Dermis blood vessel endothelial cell (primary cell): ENCODE measurements at regions not wholly inside any gene's neighbourhood (a gene's known extent, or its start where the extent isn't known, plus 50 kb on each side); places are given as distances from the start of the nearest gene placed in this dataset.

Experiments
- DNase-seq: peaks from one replicate; pipeline ENCODE4 v3.0.0; 2010

GRCh38 chr16:62950351-62950750, 914.1 kb upstream of the CDH8 start:
- no peak for DNase-seq

GRCh38 chr16:62940569-62940968, 904.3 kb upstream of the CDH8 start:
- DNase-seq, result no peak

DNA sequence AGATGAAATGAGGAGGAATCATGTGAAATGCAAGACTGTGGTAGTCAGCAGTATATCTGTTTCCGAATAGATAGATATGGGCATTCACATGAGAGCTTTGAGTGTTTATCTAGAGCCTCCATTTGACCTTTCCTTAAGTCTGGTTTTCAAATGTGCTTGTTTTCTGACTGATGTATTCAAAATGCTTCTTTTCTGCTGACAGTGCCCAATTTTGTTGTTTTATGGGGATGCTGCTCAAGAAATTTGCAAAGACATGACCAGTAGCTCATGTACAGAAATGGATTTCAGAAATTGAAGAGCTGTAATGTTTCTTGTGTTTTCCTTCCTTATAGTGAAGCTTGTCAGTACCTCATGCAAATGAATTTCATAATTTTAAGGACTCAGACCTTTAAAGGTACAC, 903.4 kb upstream of the CDH8 start:
- DNase-seq, result no peak

- DNase-seq, result no peak
Measured at GRCh38 chr16:62933929-62934328, 897.7 kb upstream of the CDH8 start.

DNA sequence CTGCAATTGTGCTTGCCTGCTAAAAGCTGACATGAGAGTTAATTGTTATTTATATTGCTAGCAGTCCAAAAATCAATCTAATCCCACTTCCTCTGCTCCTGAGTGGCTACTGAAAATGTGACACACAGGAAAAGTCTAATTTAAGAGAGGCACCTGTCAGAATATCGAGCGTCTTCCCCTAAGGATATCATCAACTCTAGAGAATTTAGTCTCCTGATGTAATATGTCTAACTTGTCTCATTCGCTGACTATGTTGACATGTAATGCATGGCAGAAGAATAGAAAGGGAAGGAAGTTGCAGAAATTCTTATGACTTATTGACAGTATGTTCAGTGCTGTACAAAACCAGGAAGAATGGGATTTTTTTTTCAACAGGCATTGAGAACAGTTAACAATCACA, 893.4 kb upstream of the CDH8 start:
- no peak for DNase-seq

GRCh38 chr16:62927122-62927521, 890.9 kb upstream of the CDH8 start:
- no peak for DNase-seq

- DNase-seq, result no peak
Measured at GRCh38 chr16:62926121-62926801, 890.0 kb upstream of the CDH8 start.

GRCh38 chr16:62921904-62922303, 885.7 kb upstream of the CDH8 start:
- no peak for DNase-seq

DNA sequence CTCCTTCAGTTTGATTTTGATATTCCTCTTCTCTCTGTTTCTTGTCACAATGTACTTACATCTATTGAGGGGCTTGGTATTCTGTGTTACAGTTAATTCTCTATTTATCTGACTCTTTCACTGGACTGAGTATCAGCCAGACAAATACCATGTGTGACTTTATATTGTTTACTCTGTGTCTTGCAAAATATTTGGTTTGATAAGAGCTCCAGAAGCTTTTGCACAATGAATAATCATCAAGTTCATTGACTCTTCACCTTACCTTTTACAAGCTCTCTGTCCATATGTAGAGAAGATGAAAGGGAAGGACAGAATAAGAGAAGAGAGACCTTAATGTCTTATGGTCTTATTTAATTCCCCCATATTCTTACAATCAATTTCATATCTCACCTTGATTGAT, 877.7 kb upstream of the CDH8 start:
- DNase-seq, result no peak

- no peak for DNase-seq
Measured at GRCh38 chr16:62913333-62913732, 877.1 kb upstream of the CDH8 start.

DNA sequence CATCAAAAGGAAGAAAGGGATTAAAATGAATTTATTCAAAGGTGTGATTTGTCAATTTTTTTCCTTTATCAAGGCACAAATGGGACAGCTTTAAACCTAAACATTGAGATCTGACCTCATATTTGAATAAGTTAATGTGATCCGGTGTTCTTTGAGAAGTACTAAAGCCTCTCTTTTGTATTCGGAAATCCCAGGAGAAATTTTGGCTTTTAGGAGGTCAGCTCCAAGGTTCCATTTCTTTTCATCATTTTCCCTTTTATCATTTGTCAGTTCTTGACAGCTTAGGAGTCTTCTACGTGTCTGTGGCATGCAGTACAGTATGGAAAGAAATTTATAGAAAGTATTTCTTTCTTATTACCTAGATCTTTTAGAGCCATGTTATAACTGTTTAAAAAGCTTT, 873.4 kb upstream of the CDH8 start:
- no peak for DNase-seq

DNA sequence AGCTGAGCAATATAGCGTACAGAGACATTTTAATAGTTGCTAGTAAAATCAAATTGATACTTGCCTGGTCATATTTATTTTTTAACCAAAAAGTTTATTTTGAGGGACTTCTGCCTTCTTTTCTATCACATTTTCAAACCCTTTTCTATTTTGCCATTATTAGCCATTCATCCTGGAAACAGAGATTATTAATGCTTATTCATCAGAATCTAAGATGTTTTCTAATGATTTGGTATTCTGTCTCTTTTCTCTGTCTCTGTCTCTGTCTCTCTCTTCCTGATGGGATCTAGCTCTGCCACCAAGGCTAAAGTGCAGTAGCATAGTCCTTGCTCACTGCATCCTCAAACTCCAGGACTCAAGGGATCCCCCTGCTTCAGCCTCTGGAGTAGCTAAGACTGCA, 871.3 kb upstream of the CDH8 start:
- no peak for DNase-seq

GRCh38 chr16:62903961-62904502, 867.8 kb upstream of the CDH8 start:
- no peak for DNase-seq

DNA sequence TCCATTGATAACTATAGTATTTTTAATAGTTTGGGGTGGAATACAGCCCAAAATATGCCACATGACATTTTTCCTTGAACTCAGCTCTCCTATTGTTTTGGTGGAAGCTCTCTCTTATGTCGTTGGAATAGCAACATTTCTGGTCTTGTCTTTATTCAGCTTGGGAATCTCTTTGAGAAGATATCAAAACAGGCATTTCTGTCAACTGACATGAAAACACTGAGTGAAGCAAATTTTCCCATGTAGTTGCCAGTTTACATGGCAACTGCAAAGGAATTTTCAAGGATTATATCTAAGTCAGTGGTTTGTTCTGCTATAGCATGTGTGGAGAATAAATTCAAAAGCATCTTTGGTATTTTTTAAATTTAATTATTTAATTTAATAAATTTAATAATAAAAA, 863.5 kb upstream of the CDH8 start:
- no peak for DNase-seq

- DNase-seq, result no peak
Measured at GRCh38 chr16:62889097-62889496, 852.9 kb upstream of the CDH8 start.

DNA sequence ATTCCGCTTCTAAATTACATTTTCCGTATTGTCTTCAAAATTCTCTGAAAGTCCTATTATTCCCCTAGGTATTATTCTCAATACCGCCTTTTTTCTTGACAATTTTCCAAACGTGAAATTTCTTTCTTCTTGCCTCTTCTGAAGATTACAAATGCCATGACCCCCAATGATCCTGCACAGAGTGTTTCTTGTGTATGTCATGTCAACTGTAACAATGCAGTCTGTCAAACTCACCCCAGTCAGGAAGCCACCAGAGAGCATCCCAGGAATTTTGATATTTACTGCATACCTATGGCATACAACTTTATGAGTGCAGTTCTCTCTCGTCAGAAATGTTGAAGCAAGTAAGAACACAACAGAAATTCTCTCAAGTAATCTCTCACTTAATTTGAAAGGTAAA, 847.3 kb upstream of the CDH8 start:
- DNase-seq, result no peak

- no peak for DNase-seq
Measured at GRCh38 chr16:62882552-62883221, 846.4 kb upstream of the CDH8 start.

GRCh38 chr16:62876133-62876532, 839.9 kb upstream of the CDH8 start:
- DNase-seq, result no peak

DNA sequence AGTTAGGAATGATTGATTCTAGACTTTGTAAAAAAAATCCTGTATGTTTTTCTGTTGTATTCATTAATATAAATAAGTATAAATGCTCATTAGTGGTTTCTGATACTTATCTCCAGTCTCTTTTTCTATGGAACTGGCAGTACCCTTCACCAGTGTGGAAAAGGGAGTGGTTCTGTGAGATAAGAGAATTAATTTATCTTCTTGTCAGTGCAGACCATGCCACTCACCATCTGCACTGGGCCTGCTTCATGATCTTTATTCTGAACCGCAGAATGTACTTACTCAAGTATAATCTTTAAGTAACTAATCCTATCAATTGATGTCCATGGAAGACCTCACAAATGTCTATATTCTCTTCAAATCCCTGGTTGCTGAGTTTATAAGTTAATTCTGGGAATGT, 836.1 kb upstream of the CDH8 start:
- no peak for DNase-seq

- no peak for DNase-seq
Measured at GRCh38 chr16:62870554-62870953, 834.3 kb upstream of the CDH8 start.

- DNase-seq, result no peak
Measured at GRCh38 chr16:62869837-62870236, 833.6 kb upstream of the CDH8 start.

DNA sequence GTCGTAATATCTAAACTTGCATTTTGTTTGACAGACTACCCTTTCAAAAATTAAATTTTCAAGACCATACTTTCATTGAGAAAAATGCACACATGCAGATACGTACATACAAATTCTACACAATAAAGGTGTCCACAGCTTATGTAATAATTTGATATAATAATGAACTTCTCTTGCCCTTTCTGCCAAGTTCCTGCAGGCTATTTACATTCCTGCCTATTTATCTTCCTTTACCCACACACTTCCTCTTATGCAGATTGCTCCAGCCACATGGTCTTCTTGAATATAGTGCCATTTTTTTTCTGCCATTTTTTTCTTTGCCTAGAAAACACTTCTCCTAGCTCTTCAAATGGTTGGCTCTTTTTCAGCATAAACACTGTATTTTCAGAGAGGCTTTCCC, 826.9 kb upstream of the CDH8 start:
- DNase-seq, result no peak

- no peak for DNase-seq
Measured at GRCh38 chr16:62853887-62854286, 817.6 kb upstream of the CDH8 start.

DNA sequence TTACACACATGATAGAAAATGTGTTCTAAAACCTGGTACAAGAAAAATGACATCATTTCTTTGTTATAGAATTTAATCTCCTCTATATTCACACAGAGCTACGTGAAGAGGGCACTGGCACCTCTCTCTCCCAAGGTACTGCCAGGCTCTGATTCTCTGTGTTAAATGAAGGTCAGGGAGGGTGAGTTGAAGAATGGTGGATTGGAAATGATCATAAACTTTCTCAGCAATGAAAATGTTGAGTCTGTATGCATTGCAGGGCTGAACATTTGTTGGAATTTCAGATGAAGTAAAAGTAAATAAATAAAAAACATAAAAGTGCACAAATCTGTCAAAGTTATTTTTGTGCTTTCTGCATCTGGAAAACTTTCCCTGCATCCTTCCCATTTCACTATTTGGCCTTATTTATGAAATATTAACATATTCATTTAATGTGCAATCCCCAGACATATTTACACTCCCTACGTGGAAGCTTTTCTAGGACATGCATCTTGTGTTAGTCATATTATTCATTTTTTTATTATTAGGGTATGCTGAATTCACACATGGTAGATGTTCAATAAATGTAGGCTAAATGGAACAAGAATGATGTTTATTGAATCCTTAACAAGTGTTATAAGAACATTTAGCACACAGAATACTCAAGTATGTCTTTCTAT, 810.3 kb upstream of the CDH8 start:
- no peak for DNase-seq
